GM23248 (cell line): ENCODE measurements at regions not wholly inside any gene's neighbourhood (a gene's known extent, or its start where the extent isn't known, plus 50 kb on each side); places are given as distances from the start of the nearest gene placed in this dataset.

Experiments
- EZH2 ChIP-seq: fragments of 200-600 bp; sonication (generic); IDR thresholded peaks from 2 replicates; pipeline ENCODE4 v1.6.1; 2018; ENCODE audit warnings: antibody characterized with exemption, mild to moderate bottlenecking; ENCODE audit not compliant: insufficient read depth, poor library complexity, severe bottlenecking
- EZH2phosphoT487 ChIP-seq: fragments of 200-600 bp; sonication (generic); IDR thresholded peaks from 2 replicates; pipeline ENCODE4 v1.6.1; 2018; ENCODE audit warnings: antibody characterized with exemption, moderate library complexity, mild to moderate bottlenecking, low read depth; ENCODE audit not compliant: insufficient read depth

GRCh38 chr6:50437901-50438300, 275.4 kb upstream of the TFAP2D start:
- TF ChIP-seq EZH2 = no peak
- no peak for TF ChIP-seq EZH2phosphoT487
